Left cardiac atrium (tissue), 4 donors: ENCODE measurements at regions not wholly inside any gene's neighbourhood (a gene's known extent, or its start where the extent isn't known, plus 50 kb on each side); places are given as distances from the start of the nearest gene placed in this dataset.
"Not testable (repeated sequence)": the region's sequence is repeated elsewhere in the genome, so short reads cannot be mapped to it uniquely, and the experiment has no call there.

Source experiments
- ATAC-seq, 2 donors: fragments of 200-7000 bp; cut with Tn5 transposase; one replicate each; pipeline ENCODE4 v1.9.1; 2020; ENCODE audit warnings: mild to moderate bottlenecking in 2 of 2, moderate library complexity in 2 of 2
- DNase-seq: peaks from one replicate; pipeline ENCODE4 v3.0.0-alpha.2; 2020
- intact Hi-C, 2 donors: fragments of 100-400 bp; cut with DNase I; formaldehyde crosslinking; loops; one replicate each; pipeline versions ENCODE4 v1.14.1 to v1.15.1; 2022 to 2023
- donor health status: DM: no; HTN: yes; CAD: no.
- donor health status: DM: no; HTN: yes; CAD: no; lungs with severe emphysema.
- donor health status: DM: yes; HTN: yes; CAD: no.
- donor health status: Dilated cardiomyopathy.

- ATAC-seq = peak in 1 of 2 donors; percentile 67
- intact Hi-C loops = no loop called here
- DNase-seq = no peak
Measured at GRCh38 chr2:32874931-32875330, 71.8 kb upstream of the LTBP1 start.

DNA sequence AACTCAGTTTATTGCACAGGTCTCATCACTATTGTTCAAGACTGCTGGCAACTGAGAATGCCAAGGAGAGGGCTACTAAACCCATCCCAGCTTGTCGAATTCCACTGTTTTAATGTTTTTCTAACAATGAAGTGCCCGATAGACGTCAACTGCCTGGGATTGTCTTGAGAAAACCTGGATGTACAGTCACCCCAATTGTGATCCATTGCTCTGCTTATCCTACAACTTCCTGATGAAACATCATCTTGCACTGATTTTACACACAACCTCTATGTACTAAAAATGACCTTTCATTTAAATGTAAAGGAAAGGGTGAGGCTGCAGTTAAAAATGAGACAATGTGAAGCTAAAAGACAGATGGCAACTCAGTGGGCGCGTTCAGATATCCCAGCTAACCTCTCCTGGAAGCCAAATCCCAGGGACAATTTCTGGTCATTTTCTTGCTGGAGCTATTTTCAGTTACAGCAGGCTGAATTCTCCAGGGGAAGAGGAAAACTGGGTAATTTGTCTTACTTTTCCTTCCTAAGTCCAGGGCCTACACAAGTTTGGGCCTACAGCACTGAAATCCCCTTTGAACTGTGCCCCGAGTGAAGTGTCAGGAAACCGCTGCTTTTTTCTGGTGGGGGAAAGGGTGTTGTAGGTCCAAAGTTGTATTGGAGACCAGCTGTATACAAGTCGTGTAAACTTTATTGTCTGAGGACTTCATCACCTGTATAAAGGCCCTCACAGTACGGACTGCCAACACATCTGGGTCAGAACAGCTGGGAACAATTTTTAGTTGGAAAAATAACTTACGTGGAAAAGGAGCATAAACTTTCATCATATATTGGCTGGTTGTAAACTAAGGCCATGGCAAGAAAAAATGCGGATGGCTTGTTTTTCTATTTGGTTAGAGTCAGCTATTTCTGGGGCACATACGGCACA, 68.9 kb upstream of the LTBP1 start:
- no peak for ATAC-seq
- DNase-seq = no peak
- intact Hi-C loops = no loop called here

GRCh38 chr2:32879943-32880342, 66.8 kb upstream of the LTBP1 start:
- intact Hi-C loops, ATAC-seq: not testable (repeated sequence)

DNA sequence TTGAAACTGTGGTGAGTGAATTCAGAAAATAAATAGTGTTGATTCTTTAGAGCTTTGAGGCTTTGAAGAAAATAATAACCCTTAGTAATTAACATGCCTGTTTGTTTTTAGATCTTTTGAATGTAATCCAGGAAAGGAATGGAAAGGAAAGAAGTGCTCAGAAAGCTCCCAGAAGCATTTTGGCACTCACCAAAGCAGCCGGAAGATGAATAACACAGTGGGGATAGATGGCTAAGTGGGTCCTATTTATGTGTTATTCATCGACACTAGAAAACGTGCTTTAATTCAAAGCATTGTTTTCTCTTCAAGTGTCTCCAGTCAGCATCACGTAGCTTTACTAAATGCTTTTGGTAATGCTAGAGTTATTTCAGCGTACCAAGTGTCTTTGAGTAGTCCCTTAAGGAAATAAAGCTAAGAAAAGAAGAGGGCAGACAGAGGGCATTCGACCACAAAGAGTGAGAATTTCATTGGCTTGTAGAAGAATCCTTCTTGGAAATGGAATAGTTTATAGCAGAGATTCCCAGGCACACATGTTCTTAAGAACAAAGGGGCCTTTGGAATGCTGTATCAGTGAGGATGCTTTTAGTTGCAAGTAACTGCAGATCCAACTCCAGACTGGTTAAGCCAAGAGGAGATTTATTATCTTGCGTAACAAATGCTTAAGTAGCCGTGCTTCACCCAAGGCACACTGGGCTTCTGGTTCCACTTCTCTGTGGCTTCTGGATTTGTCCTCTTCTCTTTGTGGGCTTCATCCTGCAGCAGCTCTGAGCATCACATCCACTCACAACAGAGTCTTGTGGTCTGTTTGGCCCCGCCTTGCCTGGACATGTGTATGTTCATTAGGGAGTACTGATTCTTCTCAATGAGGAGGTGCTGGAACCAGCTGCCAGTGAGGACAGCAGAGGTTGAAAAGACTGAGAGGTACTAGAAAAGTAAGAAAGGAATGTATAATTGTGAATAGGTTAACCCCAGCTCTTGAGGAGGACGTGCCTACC, 63.6 kb upstream of the LTBP1 start:
- ATAC-seq (no peak), DNase-seq (no peak)
- intact Hi-C loops = no loop called here

More at GRCh38 chr2:32879943-32880342, 66.8 kb upstream of the LTBP1 start:
- not testable (repeated sequence) for DNase-seq

- DNase-seq = no peak
- intact Hi-C loops = no loop called here
Measured at GRCh38 chr2:32884346-32884745, 62.4 kb upstream of the LTBP1 start.

DNA sequence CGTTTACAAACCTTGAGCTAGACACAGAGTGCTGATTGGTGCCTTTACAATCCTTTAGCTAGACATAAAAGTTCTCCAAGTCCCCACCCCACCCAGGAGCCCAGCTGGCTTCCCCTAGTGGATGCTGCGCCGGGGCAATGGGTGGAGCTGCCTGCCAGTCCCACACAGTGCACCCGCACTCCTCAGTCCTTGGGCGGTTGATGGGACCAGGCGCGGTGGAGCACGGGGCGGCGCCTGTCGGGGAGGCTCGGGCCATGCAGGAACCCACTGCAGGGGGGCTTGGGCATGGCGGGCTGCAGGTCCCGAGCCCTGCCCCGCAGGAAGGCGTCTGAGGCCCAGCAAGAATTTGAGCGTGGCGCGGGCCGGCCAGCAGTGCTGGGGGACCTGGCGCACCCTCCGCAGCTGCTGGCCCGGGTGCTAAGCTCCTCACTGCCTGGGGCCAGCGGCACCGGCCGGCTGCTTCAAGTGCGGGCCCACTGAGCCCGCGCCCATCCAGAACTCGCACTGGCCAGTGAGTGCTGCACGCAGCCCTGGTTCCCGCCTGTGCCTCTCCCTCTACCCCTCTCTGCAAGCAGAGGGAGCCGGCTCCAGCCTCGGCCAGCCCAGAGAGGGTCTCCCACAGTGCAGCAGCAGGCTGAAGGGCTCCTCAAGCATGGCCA, 60.2 kb upstream of the LTBP1 start:
- ATAC-seq, DNase-seq, intact Hi-C loops: not testable (repeated sequence)

More at GRCh38 chr2:32884346-32884745, 62.4 kb upstream of the LTBP1 start:
- no peak for ATAC-seq

GRCh38 chr2:32887125-32887524, 59.6 kb upstream of the LTBP1 start:
- no peak for ATAC-seq
- intact Hi-C loops = no loop called here
- DNase-seq = no peak

DNA sequence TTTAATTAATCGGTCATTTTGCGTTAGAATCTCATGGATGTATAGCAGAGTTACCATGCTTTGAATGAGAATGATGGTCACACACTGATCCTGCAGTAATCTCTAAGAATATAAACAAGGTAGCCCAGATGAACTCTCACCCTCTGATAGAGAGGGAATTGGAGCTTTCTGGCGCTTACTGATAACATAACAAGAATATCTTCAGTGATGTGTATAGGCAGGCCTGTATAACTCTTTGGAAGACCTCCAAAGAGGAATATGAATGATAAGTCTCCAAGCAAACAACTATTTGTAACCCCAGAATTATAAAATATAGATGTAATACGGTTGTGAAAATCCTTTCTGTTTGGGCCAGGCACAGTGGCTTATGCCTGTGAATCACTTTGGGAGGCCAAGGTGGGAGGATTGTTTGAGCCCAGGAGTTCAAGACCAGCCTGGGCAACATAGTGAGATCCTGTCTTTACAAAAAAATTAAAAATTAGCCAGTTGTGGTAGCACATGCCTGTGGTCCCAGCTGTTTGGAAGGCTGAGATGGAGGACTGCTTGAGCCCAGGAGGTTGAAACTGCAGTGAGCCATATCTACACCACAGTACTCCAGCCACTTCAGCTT, 52.5 kb upstream of the LTBP1 start:
- ATAC-seq = no peak
- DNase-seq = no peak
- intact Hi-C loops = no loop called here

GRCh38 chr2:32895424-32895823, 51.3 kb upstream of the LTBP1 start:
- ATAC-seq = no peak
- intact Hi-C loops = no loop called here
- DNase-seq = no peak
